ENCODE measurements at regions not wholly inside any gene's neighbourhood (a gene's known extent, or its start where the extent isn't known, plus 50 kb on each side); places are given as distances from the start of the nearest gene placed in this dataset.

DNA sequence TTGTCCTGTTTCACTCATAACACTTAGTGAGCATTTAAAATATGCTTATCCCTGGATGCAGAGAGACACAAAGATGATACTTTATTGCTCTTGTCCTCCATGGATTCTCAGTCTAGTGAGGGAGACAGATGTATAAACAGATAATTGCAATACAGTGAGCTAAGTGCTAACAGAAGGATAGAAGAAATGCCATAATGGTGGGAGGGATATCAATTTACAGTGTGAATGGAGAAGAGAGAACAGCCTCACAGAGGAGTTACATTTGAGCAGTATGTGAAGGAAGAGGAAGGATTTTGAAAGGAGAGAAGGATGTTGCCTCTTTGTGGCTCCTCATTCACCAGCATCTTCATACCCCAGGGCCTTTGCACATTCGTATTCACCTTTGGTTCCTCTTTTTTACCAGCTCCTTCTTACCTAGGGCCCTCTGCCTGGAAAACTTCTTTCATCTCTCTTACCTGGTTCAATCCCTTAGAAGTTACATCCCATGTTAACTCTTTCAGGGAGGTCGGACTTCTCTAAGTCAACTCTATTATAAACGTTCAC is 341.7 kb downstream of the PRL start:
- TF ChIP-seq CTCF (IDR thresholded peaks at IDR 0.05; ENCODE audit: insufficient read depth, low read depth, low read length) (no peak), EZH2 (IDR thresholded peaks at IDR 0.05; ENCODE audit: insufficient read depth, low read length) (no peak)
